ENCODE measurements at regions not wholly inside any gene's neighbourhood (a gene's known extent, or its start where the extent isn't known, plus 50 kb on each side); places are given as distances from the start of the nearest gene placed in this dataset.

- Histone ChIP-seq H3K4me2 (ENCODE audit: low read length) (no peak overlapping the region), H3K4me3 (ENCODE audit: insufficient read depth, low read depth, low read length) (no peak overlapping the region), H3K9me3 (ENCODE audit: insufficient read depth, low read depth, low read length) (peaks cover 2% of the 10 kb centered on the region), H3K36me3 (ENCODE audit: insufficient read depth, low read length) (no peaks in the 10 kb centered on the region), H3K9ac (ENCODE audit: low read length) (no peak overlapping the region), H3K27ac (ENCODE audit: low read depth, low read length) (no peak overlapping the region), H3K4me1 (ENCODE audit: insufficient read depth, low read length) (no peaks in the 10 kb centered on the region), H2AFZ (ENCODE audit: low read depth, low read length) (no peak overlapping the region), H3K79me2 (ENCODE audit: insufficient read depth, low read length) (no peaks in the 10 kb centered on the region), H4K20me1 (ENCODE audit: insufficient read depth, low read length) (no peaks in the 10 kb centered on the region), H3K27me3 (ENCODE audit: insufficient read depth, low read length) (no peaks in the 10 kb centered on the region)
- no peak overlapping the region for H3K4me3 Mint-ChIP-seq (ENCODE audit: unreplicated experiment)
- no peaks in the 10 kb centered on the region for H3K27me3 Mint-ChIP-seq (ENCODE audit: low read depth, unreplicated experiment)
- no peaks in the 10 kb centered on the region for H3K36me3 Mint-ChIP-seq (ENCODE audit: low read depth, unreplicated experiment)
- peaks cover 2% of the 10 kb centered on the region for H3K9me3 Mint-ChIP-seq (ENCODE audit: unreplicated experiment)
- TF ChIP-seq EZH2 (IDR thresholded peaks at IDR 0.05; ENCODE audit: insufficient read depth, low read length), result no peak
- TF ChIP-seq CTCF (IDR thresholded peaks at IDR 0.05; ENCODE audit: insufficient read depth, low read depth, low read length), result no peak
- H3K4me1 Mint-ChIP-seq (ENCODE audit: low read depth, unreplicated experiment), result peaks cover 4% of the 10 kb centered on the region
- no peak for FAIRE-seq
- H3K27ac Mint-ChIP-seq (ENCODE audit: unreplicated experiment), result no peak overlapping the region
- DNase-seq (ENCODE audit: low read depth), result no peak
These were observed 717.2 kb downstream of the TNS3 start for GRCh38 chr7:46864716-46865115.

GRCh38 chr7:46859963-46860475 is 721.9 kb downstream of the TNS3 start:
- no peak overlapping the region for H3K4me3 Mint-ChIP-seq (ENCODE audit: unreplicated experiment)
- H3K36me3 Mint-ChIP-seq (ENCODE audit: low read depth, unreplicated experiment), result no peaks in the 10 kb centered on the region
- H3K4me1 ChIP-seq (ENCODE audit: insufficient read depth, low read length), result no peaks in the 10 kb centered on the region
- H3K9me3 Mint-ChIP-seq (ENCODE audit: unreplicated experiment), result peaks cover 5% of the 10 kb centered on the region
- no peaks in the 10 kb centered on the region for H3K36me3 ChIP-seq (ENCODE audit: insufficient read depth, low read length)
- peaks cover 2% of the 10 kb centered on the region for H3K9me3 ChIP-seq (ENCODE audit: insufficient read depth, low read depth, low read length)
- H3K4me2 ChIP-seq (ENCODE audit: low read length), result peak overlapping the region; percentile 23
- H2AFZ ChIP-seq (ENCODE audit: low read depth, low read length), result peak overlapping the region; percentile 62
- H4K20me1 ChIP-seq (ENCODE audit: insufficient read depth, low read length), result no peaks in the 10 kb centered on the region
- no peaks in the 10 kb centered on the region for H3K27me3 ChIP-seq (ENCODE audit: insufficient read depth, low read length)
- no peak overlapping the region for H3K9ac ChIP-seq (ENCODE audit: low read length)
- peaks cover 3% of the 10 kb centered on the region for H3K27me3 Mint-ChIP-seq (ENCODE audit: low read depth, unreplicated experiment)
- no peak overlapping the region for H3K27ac ChIP-seq (ENCODE audit: low read depth, low read length)
- peaks cover 5% of the 10 kb centered on the region for H3K4me1 Mint-ChIP-seq (ENCODE audit: low read depth, unreplicated experiment)
- DNase-seq (ENCODE audit: low read depth), result peak; percentile 62
- TF ChIP-seq EZH2 (IDR thresholded peaks at IDR 0.05; ENCODE audit: insufficient read depth, low read length) (no peak), CTCF (IDR thresholded peaks at IDR 0.05; ENCODE audit: insufficient read depth, low read depth, low read length) (no peak)
- peak; percentile 45 for FAIRE-seq
- no peak overlapping the region for H3K27ac Mint-ChIP-seq (ENCODE audit: unreplicated experiment)
- no peaks in the 10 kb centered on the region for H3K79me2 ChIP-seq (ENCODE audit: insufficient read depth, low read length)
- no peak overlapping the region for H3K4me3 ChIP-seq (ENCODE audit: insufficient read depth, low read depth, low read length)

GRCh38 chr7:46855851-46856250 is 726.1 kb downstream of the TNS3 start:
- Histone ChIP-seq H3K4me1 (ENCODE audit: insufficient read depth, low read length) (no peaks in the 10 kb centered on the region), H3K9ac (ENCODE audit: low read length) (no peak overlapping the region), H3K4me2 (ENCODE audit: low read length) (no peak overlapping the region), H3K36me3 (ENCODE audit: insufficient read depth, low read length) (no peaks in the 10 kb centered on the region), H4K20me1 (ENCODE audit: insufficient read depth, low read length) (no peaks in the 10 kb centered on the region), H3K9me3 (ENCODE audit: insufficient read depth, low read depth, low read length) (no peaks in the 10 kb centered on the region), H3K4me3 (ENCODE audit: insufficient read depth, low read depth, low read length) (no peak overlapping the region), H3K27ac (ENCODE audit: low read depth, low read length) (no peak overlapping the region), H3K27me3 (ENCODE audit: insufficient read depth, low read length) (no peaks in the 10 kb centered on the region), H3K79me2 (ENCODE audit: insufficient read depth, low read length) (no peaks in the 10 kb centered on the region), H2AFZ (ENCODE audit: low read depth, low read length) (no peak overlapping the region)
- peaks cover 3% of the 10 kb centered on the region for H3K9me3 Mint-ChIP-seq (ENCODE audit: unreplicated experiment)
- peaks cover 3% of the 10 kb centered on the region for H3K27me3 Mint-ChIP-seq (ENCODE audit: low read depth, unreplicated experiment)
- no peaks in the 10 kb centered on the region for H3K36me3 Mint-ChIP-seq (ENCODE audit: low read depth, unreplicated experiment)
- no peak overlapping the region for H3K27ac Mint-ChIP-seq (ENCODE audit: unreplicated experiment)
- H3K4me1 Mint-ChIP-seq (ENCODE audit: low read depth, unreplicated experiment), result peaks cover 11% of the 10 kb centered on the region
- DNase-seq (ENCODE audit: low read depth) (no peak), FAIRE-seq (no peak)
- no peak overlapping the region for H3K4me3 Mint-ChIP-seq (ENCODE audit: unreplicated experiment)
- no peak for TF ChIP-seq CTCF (IDR thresholded peaks at IDR 0.05; ENCODE audit: insufficient read depth, low read depth, low read length)
